Sigmoid colon (tissue), 6 donors: ENCODE measurements at regions not wholly inside any gene's neighbourhood (a gene's known extent, or its start where the extent isn't known, plus 50 kb on each side); places are given as distances from the start of the nearest gene placed in this dataset.
A peak's percentile ranks its signal among the peaks of the same experiment; 100 is the strongest.

ENCODE experiments used
- DNase-seq: peaks from one replicate; pipeline ENCODE4 v3.0.0-alpha.2; 2019
- H3K27ac ChIP-seq, 4 donors: fragments of 200-600 bp; sonication (generic); one replicate each; pipeline ENCODE4 v1.5.1; 2016 to 2019; ENCODE audit warnings: mild to moderate bottlenecking in 1 of 4
- H3K27me3 ChIP-seq, 3 donors: fragments of 200-600 bp; sonication (generic); one replicate each; pipeline ENCODE4 v1.5.1; 2019; ENCODE audit warnings: mild to moderate bottlenecking in 1 of 3
- H3K36me3 ChIP-seq, 4 donors: fragments of 200-600 bp; sonication (generic); one replicate each; pipeline ENCODE4 v1.5.1; 2016 to 2019
- H3K4me1 ChIP-seq, 4 donors: fragments of 200-600 bp; sonication (generic); one replicate each; pipeline ENCODE4 v1.5.1; 2017 to 2019
- H3K4me3 ChIP-seq, 4 donors: fragments of 200-600 bp; sonication (generic); one replicate each; pipeline ENCODE4 v1.5.1; 2017 to 2019; ENCODE audit warnings: mild to moderate bottlenecking in 2 of 4, moderate library complexity in 1 of 4
- H3K9me3 ChIP-seq, 4 donors: fragments of 200-600 bp in 3 of 4; sonication (generic) in 3 of 4; one replicate each; pipeline versions ENCODE4 v1.5.1 to v1.6.1; 2013 to 2019
- EP300 ChIP-seq, 4 donors: sonication (generic); formaldehyde crosslinking; IDR thresholded peaks; one replicate each; pipeline ENCODE4 v1.6.1; 2017; ENCODE audit warnings: antibody characterized with exemption in 4 of 4
- POLR2A ChIP-seq, 2 donors: fragments of 450-650 bp; IDR thresholded peaks; one replicate each; pipeline ENCODE4 v1.6.1; 2016; ENCODE audit warnings: antibody characterized with exemption in 2 of 2, mild to moderate bottlenecking in 2 of 2, moderate library complexity in 2 of 2
- POLR2AphosphoS5 ChIP-seq, 4 donors: sonication (generic); formaldehyde crosslinking; IDR thresholded peaks; one replicate each; pipeline ENCODE4 v1.6.1; 2017; ENCODE audit warnings: antibody characterized with exemption in 4 of 4
- WGBS, 2 donors: extraction: QIAGEN DNeasy Blood & Tissue Kit; methylation state at CpG; one replicate each; pipeline ENCODE4 v1.1.7; 2013; 5-methylcytosine and 5-hydroxymethylcytosine counted together
- intact Hi-C: fragments of 100-400 bp; cut with DNase I; formaldehyde crosslinking; loops from one replicate; pipeline ENCODE4 v1.15.1; 2023
- TF ChIP-seq, protein P1 (sequence below), 4 experiments: fragments of 450-650 bp in 3 of 4; fragments of 200-600 bp in 1 of 4; IDR thresholded peaks; one replicate each; pipeline ENCODE4 v1.5.1; 2016 to 2019; ENCODE audit warnings: antibody characterized with exemption in 4 of 4, mild to moderate bottlenecking in 3 of 4, moderate library complexity in 2 of 4
- donor health status: healthy with polysubstance abuse.
- donor health status: healthy.

DNA sequence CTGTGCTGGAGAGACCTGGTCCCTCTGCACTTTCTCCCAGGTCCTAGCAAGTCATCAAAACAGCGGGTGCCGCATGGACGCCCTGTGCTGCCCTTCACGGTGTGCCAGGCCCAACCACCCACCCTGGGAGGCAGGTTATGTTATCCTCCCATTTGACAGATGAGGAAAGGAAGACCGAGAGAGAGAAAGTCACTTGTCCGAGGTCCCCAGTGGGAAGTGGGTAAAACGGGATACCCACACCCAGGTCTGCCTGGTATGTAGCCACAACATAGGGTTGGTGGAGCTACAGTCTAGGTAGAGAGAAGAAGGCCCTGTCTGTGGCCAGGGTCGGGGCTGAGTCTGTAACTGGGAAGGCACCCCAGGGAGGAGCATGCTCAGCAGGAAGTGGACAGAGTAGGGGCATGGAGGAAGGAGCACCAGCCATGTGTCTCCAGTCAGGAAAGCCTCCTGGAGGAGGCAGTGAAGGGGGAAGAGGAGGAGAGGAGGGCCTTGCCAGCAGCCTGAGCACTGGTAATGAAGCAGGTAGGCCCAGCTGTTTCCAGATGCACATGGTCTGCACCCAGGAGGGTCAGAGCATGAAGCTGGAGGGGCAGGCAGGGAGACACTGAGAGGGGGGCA lies 98.4 kb downstream of the ZFP36L2 start:
- Histone ChIP-seq H3K36me3 (no peaks in the 10 kb centered on the region), H3K27me3 (no peaks in the 10 kb centered on the region), H3K27ac (peak overlapping the region; percentile 22 to 63 (median 32)), H3K4me1 (peaks cover 0 to 27% (median 23%) of the 10 kb centered on the region in 4 donors), H3K4me3 (no peak overlapping the region), H3K9me3 (no peaks in the 10 kb centered on the region)
- TF ChIP-seq EP300 (IDR thresholded peaks at IDR 0.05) (no peak), POLR2A (IDR thresholded peaks at IDR 0.05) (no peak), POLR2AphosphoS5 (IDR thresholded peaks at IDR 0.05) (no peak)
- TF ChIP-seq, protein P1, sequence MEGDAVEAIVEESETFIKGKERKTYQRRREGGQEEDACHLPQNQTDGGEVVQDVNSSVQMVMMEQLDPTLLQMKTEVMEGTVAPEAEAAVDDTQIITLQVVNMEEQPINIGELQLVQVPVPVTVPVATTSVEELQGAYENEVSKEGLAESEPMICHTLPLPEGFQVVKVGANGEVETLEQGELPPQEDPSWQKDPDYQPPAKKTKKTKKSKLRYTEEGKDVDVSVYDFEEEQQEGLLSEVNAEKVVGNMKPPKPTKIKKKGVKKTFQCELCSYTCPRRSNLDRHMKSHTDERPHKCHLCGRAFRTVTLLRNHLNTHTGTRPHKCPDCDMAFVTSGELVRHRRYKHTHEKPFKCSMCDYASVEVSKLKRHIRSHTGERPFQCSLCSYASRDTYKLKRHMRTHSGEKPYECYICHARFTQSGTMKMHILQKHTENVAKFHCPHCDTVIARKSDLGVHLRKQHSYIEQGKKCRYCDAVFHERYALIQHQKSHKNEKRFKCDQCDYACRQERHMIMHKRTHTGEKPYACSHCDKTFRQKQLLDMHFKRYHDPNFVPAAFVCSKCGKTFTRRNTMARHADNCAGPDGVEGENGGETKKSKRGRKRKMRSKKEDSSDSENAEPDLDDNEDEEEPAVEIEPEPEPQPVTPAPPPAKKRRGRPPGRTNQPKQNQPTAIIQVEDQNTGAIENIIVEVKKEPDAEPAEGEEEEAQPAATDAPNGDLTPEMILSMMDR (IDR thresholded peaks at IDR 0.05) = no peak
- intact Hi-C loops = no loop called here
- WGBS, 2 donors = 84 to 86% methylated on average over 8 of the region's 8 CpGs
- peak; percentile 58 for DNase-seq

DNA sequence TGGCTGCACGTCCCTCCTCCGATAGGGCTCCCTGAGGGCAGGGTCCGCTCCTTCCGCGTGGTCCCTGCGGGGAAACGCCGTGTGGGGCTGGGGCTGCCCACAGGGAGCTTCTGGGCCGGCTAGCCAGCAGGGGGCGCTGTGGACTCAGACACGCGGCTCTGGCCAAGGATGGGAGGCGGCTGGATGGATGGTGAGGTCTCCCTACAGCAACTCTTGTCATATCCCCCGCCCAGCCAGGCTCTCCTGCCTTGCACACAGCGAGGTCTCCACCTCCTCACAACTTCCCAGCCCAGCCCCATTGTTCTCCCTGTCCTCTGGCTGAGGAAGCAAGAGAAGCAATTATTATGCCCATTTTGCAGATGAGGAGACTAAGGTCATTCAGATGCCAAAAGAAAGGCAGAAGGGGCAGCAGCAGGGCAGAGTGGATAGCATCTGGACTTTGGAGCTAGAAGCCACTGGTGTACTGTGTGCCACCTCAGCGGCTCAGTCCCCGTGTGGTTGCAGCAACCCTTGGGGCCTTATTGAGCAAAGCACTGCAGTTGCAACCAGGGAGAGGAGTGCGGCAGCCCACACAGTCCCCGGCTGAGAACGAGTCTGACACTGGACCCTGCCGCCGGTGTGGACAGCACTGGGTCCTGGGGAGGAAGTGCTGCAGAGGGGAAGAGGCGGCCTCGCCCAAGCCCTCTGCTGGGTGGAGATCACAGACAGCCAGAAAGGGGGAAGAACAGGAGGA lies 99.0 kb downstream of the ZFP36L2 start:
- 70 to 74% methylated on average over 24 of the region's 24 CpGs for WGBS, 2 donors
- H3K36me3 ChIP-seq = no peaks in the 10 kb centered on the region
- H3K4me1 ChIP-seq = peaks cover 0 to 33% (median 27%) of the 10 kb centered on the region in 4 donors
- H3K27me3 ChIP-seq = no peaks in the 10 kb centered on the region
- H3K4me3 ChIP-seq = no peak overlapping the region
- TF ChIP-seq POLR2AphosphoS5 (IDR thresholded peaks at IDR 0.05) (peak in 1 of 4 donors; percentile 14), EP300 (IDR thresholded peaks at IDR 0.05) (no peak)
- TF ChIP-seq, protein P1 (IDR thresholded peaks at IDR 0.05) = peak in 2 of 4 experiments; percentile 25 to 29
- DNase-seq = peak; percentile 81
- no peaks in the 10 kb centered on the region for H3K9me3 ChIP-seq
- intact Hi-C loops = no loop called here
- peak overlapping the region; percentile 22 to 63 (median 32) for H3K27ac ChIP-seq

DNA sequence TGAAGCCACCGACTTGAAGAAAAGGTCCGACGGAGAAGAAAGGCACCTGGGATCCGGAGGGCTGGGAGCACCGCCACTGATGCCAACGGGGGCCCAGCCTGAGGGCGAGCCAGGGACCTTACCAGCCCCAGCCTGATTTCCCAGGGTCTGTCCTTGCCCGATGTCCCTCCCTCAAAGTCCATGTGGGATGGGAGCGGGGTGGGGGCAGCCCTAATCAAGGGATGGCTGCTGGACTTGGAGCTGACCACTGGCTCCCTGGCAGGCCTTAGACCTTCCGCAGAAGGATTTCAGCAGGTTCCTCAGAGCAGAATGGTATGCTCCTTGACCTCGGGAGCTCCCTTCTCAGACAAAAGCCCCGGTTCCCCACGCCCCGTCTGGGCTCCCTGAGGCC lies 99.6 kb downstream of the ZFP36L2 start:
- 93 to 95% methylated on average over 14 of the region's 14 CpGs for WGBS, 2 donors
- Histone ChIP-seq H3K9me3 (no peaks in the 10 kb centered on the region), H3K27me3 (no peaks in the 10 kb centered on the region), H3K36me3 (no peaks in the 10 kb centered on the region), H3K4me1 (peaks cover 0 to 34% (median 27%) of the 10 kb centered on the region in 4 donors), H3K4me3 (no peak overlapping the region), H3K27ac (no peak overlapping the region)
- intact Hi-C loops = no loop called here
- no peak for TF ChIP-seq POLR2AphosphoS5 (IDR thresholded peaks at IDR 0.05)
- TF ChIP-seq POLR2A (IDR thresholded peaks at IDR 0.05) = no peak
- TF ChIP-seq, protein P1 (IDR thresholded peaks at IDR 0.05) = no peak
- TF ChIP-seq EP300 (IDR thresholded peaks at IDR 0.05) = no peak
- peak; percentile 63 for DNase-seq

DNA sequence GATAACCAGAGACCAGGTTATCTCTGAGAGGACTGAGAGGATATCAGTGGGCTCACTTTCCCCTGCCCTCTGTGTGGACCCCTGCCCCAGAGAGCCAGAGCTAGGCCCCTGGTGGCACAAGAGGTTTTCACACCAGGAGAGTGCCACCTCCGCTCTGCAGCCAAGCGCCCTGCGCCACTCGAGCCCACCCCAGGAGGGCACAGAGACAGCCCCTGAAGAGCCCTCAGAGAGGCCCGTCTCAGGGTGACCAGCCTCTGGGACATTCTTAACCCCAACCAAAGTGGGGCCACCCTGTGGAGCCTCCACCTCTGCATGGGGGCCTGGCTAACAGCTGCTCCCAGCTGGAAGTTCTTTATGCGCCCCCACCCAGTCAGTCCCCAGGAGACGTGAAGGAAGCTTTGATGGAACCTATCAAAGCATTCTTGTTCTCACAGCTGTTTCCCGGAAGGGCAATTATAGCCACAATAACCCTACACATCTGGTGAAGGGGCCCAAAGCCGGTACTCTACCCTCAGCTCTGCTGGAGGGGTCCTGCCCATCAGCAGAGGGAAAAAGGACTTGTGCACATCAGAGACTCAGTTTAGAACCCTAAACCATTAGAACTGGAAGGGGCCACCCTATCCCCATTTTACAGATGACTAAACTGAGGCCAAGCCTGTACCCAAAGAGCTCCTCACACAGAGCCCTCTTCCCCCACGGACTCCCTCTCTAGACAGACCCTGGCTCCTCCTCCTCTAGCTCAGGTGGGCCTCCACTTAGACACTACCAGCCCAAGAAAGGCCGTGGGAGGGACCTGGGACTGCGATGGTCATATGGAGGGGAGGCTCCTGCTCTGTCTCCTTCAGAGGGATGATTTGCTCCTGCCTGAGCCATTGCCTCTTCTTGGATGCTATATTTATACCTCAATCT lies 101.1 kb downstream of the ZFP36L2 start:
- DNase-seq = peak; percentile 54
- H3K27me3 ChIP-seq = no peaks in the 10 kb centered on the region
- intact Hi-C loops = no loop called here
- H3K9me3 ChIP-seq = no peaks in the 10 kb centered on the region
- WGBS, 2 donors = 75 to 81% methylated on average over 12 of the region's 12 CpGs
- TF ChIP-seq EP300 (IDR thresholded peaks at IDR 0.05) (no peak), POLR2A (IDR thresholded peaks at IDR 0.05) (no peak), POLR2AphosphoS5 (IDR thresholded peaks at IDR 0.05) (no peak)
- TF ChIP-seq, protein P1 (IDR thresholded peaks at IDR 0.05) = no peak
- H3K4me1 ChIP-seq = peaks cover 0 to 21% (median 15%) of the 10 kb centered on the region in 4 donors
- no peaks in the 10 kb centered on the region for H3K36me3 ChIP-seq
- H3K4me3 ChIP-seq = no peak overlapping the region
- H3K27ac ChIP-seq = no peak overlapping the region
